RWPE2 (cell line): ENCODE measurements at regions not wholly inside any gene's neighbourhood (a gene's known extent, or its start where the extent isn't known, plus 50 kb on each side); places are given as distances from the start of the nearest gene placed in this dataset.

Experiments used
- ATAC-seq: fragments of 200-7000 bp; cut with Tn5 transposase; 3 replicates; pipeline ENCODE4 v1.9.1; 2021; ENCODE audit warnings: low read depth
- DNase-seq: peaks from one replicate; pipeline ENCODE4 v3.0.0-alpha.2; 2020; ENCODE audit warnings: low spot score
- H3K27ac ChIP-seq: fragments of 450-650 bp; 2 replicates; pipeline ENCODE4 v1.5.1; 2017; ENCODE audit warnings: mild to moderate bottlenecking; ENCODE audit not compliant: poor library complexity, severe bottlenecking
- H3K27me3 ChIP-seq: fragments of 250-450 bp; sonication (Bioruptor Pico); 2 replicates; pipeline ENCODE4 v1.5.1; 2021; ENCODE audit warnings: mild to moderate bottlenecking, moderate library complexity; ENCODE audit not compliant: insufficient read depth, poor library complexity, severe bottlenecking
- H3K36me3 ChIP-seq: fragments of 250-450 bp; sonication (Bioruptor Pico); 2 replicates; pipeline ENCODE4 v1.5.1; 2020; ENCODE audit warnings: low read depth, mild to moderate bottlenecking, moderate library complexity
- H3K4me1 ChIP-seq: fragments of 250-450 bp; sonication (Bioruptor Pico); 2 replicates; pipeline ENCODE4 v1.5.1; 2021; ENCODE audit warnings: mild to moderate bottlenecking, moderate library complexity; ENCODE audit not compliant: insufficient read depth, poor library complexity, severe bottlenecking
- H3K4me3 ChIP-seq: fragments of 250-450 bp; sonication (Bioruptor Pico); 2 replicates; pipeline ENCODE4 v1.5.1; 2021; ENCODE audit warnings: mild to moderate bottlenecking, moderate library complexity; ENCODE audit not compliant: severe bottlenecking
- H3K9me3 ChIP-seq: fragments of 250-450 bp; sonication (Bioruptor Pico); 2 replicates; pipeline ENCODE4 v1.5.1; 2021; ENCODE audit warnings: mild to moderate bottlenecking, moderate library complexity; ENCODE audit not compliant: severe bottlenecking
- CTCF ChIP-seq: fragments of 450-650 bp; IDR thresholded peaks from one replicate; pipeline ENCODE4 v1.5.1; 2017; ENCODE audit warnings: mild to moderate bottlenecking, moderate library complexity; ENCODE audit not compliant: poor library complexity, severe bottlenecking

- H3K9me3 ChIP-seq: no peaks in the 10 kb centered on the region
- no peaks in the 10 kb centered on the region for H3K27me3 ChIP-seq
- H3K36me3 ChIP-seq: no peaks in the 10 kb centered on the region
- TF ChIP-seq CTCF: no peak
- no peak overlapping the region for H3K27ac ChIP-seq
- DNase-seq (no peak), ATAC-seq (no peak)
- H3K4me3 ChIP-seq: no peak overlapping the region
- H3K4me1 ChIP-seq: peaks cover 21% of the 10 kb centered on the region
These were observed 68.0 kb upstream of the NR3C2 start for GRCh38 chr4:148510211-148510610.

GRCh38 chr4:148503681-148504080 lies 61.5 kb upstream of the NR3C2 start:
- no peak for TF ChIP-seq CTCF
- Histone ChIP-seq H3K27ac (no peak overlapping the region), H3K9me3 (no peaks in the 10 kb centered on the region), H3K27me3 (no peaks in the 10 kb centered on the region), H3K4me3 (no peak overlapping the region), H3K4me1 (no peaks in the 10 kb centered on the region), H3K36me3 (no peaks in the 10 kb centered on the region)
- DNase-seq (no peak), ATAC-seq (no peak)

- DNase-seq (no peak), ATAC-seq (no peak)
- Histone ChIP-seq H3K4me3 (no peak overlapping the region), H3K36me3 (no peaks in the 10 kb centered on the region), H3K9me3 (no peaks in the 10 kb centered on the region), H3K27me3 (no peaks in the 10 kb centered on the region), H3K4me1 (no peaks in the 10 kb centered on the region), H3K27ac (no peak overlapping the region)
- no peak for TF ChIP-seq CTCF
These were observed 55.0 kb upstream of the NR3C2 start for GRCh38 chr4:148497258-148497657.

- Histone ChIP-seq H3K36me3 (no peaks in the 10 kb centered on the region), H3K4me3 (no peak overlapping the region), H3K9me3 (no peaks in the 10 kb centered on the region), H3K4me1 (no peaks in the 10 kb centered on the region), H3K27me3 (no peaks in the 10 kb centered on the region), H3K27ac (no peak overlapping the region)
- DNase-seq (no peak), ATAC-seq (no peak)
- TF ChIP-seq CTCF: no peak
These were observed 53.2 kb upstream of the NR3C2 start for GRCh38 chr4:148495463-148495862.
